ENCODE measurements at regions not wholly inside any gene's neighbourhood (a gene's known extent, or its start where the extent isn't known, plus 50 kb on each side); places are given as distances from the start of the nearest gene placed in this dataset.

DNA sequence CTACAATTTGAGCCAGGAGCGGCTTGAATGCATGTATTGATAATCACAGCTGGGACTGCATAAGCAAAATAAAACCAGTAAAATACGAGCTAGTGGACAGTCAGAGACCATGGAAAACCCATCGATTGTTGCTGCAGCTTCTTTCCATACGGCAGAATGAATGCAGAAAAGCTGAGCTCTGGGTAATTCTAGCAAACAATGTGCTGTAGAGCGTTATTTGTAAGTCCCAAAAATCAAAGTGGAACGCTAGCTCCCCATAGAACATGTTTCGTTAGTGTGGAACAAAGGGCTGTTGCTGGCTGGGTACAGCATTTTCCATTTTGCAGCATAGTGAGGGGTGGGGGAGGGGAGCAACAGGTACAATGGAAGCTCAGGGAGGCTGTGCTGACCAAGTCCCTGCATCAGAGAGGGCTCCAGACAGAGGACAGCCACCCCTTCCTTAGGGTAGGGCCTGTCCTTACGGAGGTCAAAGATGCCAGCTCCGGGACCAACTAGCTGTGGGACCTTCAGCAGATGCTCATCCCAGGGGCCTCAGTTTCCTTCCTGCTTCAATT, 74.1 kb downstream of the BOD1L2 start:
- TF ChIP-seq U2AF1 (optimal IDR thresholded peaks at IDR 0.05; ENCODE audit: low read depth, low read length) (no peak), TAF1 (IDR thresholded peaks at IDR 0.05; ENCODE audit: control insufficient read depth, extremely low read depth, insufficient read depth, low read length, severe bottlenecking) (no peak), SMC3 (conservative IDR thresholded peaks at IDR 0.05; ENCODE audit: insufficient read depth, low read depth, low read length) (no peak), CHD4 (IDR thresholded peaks at IDR 0.05; ENCODE audit: insufficient read depth, insufficient replicate concordance, low read depth, low read length, poor library complexity, severe bottlenecking) (no peak), YY1 (IDR thresholded peaks at IDR 0.05; ENCODE audit: borderline replicate concordance in 1 of 3, control insufficient read depth in 1 of 3, extremely low read depth in 1 of 3, insufficient read depth in 3 of 3, insufficient read length in 1 of 3, insufficient replicate concordance in 2 of 3, low read depth in 1 of 3, low read length in 2 of 3) (no peak), NCOA1 (IDR thresholded peaks at IDR 0.05; ENCODE audit: low read depth) (no peak), TAF15 (IDR thresholded peaks at IDR 0.05; ENCODE audit: low read depth, low read length) (no peak), SIN3B (IDR thresholded peaks at IDR 0.05; ENCODE audit: low read depth) (no peak), HMG20B (CRISPR knock-in tag; IDR thresholded peaks at IDR 0.05) (no peak), SMARCB1 (IDR thresholded peaks at IDR 0.05; ENCODE audit: insufficient read length, low read depth) (no peak), HNRNPK (IDR thresholded peaks at IDR 0.05; ENCODE audit: low read depth, low read length, poor library complexity, severe bottlenecking) (no peak)
